Breast epithelium (tissue), 4 donors: ENCODE measurements at regions not wholly inside any gene's neighbourhood (a gene's known extent, or its start where the extent isn't known, plus 50 kb on each side); places are given as distances from the start of the nearest gene placed in this dataset.

ENCODE experiments used
- DNase-seq, 2 donors: peaks; one replicate each; pipeline ENCODE4 v3.0.0-alpha.2; 2019; ENCODE audit warnings: low spot score in 2 of 2
- H3K27ac ChIP-seq, 2 donors: fragments of 200-600 bp; sonication (generic) in 1 of 2; one replicate each; pipeline ENCODE4 v1.5.1; 2016 to 2019; ENCODE audit warnings: mild to moderate bottlenecking in 1 of 2
- H3K27me3 ChIP-seq, 2 donors: fragments of 200-600 bp; sonication (generic) in 1 of 2; one replicate each; pipeline versions ENCODE4 v1.5.1 to v1.6.0; 2017 to 2019; ENCODE audit warnings: control low read depth in 1 of 2, mild to moderate bottlenecking in 1 of 2
- H3K36me3 ChIP-seq: fragments of 200-600 bp; one replicate; pipeline ENCODE4 v1.5.1; 2019
- H3K4me1 ChIP-seq, 2 donors: fragments of 200-600 bp; sonication (generic); one replicate each; pipeline ENCODE4 v1.5.1; 2016 to 2019; ENCODE audit warnings: control low read depth in 1 of 2
- H3K4me3 ChIP-seq, 3 donors: fragments of 200-600 bp; sonication (generic); 1 replicate in 2 of 3; 2 replicates in 1 of 3; pipeline ENCODE4 v1.5.1; 2016 to 2019; ENCODE audit warnings: mild to moderate bottlenecking in 3 of 3, moderate library complexity in 2 of 3
- H3K9me3 ChIP-seq, 2 donors: fragments of 200-600 bp; sonication (generic) in 1 of 2; one replicate each; pipeline ENCODE4 v1.5.1; 2016 to 2019; ENCODE audit warnings: control low read depth in 1 of 2
- POLR2A ChIP-seq: fragments of 450-650 bp; IDR thresholded peaks from one replicate; pipeline ENCODE4 v1.6.1; 2016; ENCODE audit warnings: antibody characterized with exemption, mild to moderate bottlenecking, moderate library complexity
- POLR2AphosphoS5 ChIP-seq, 3 donors: sonication (generic); formaldehyde crosslinking; IDR thresholded peaks; one replicate each; pipeline ENCODE4 v1.6.1; 2017; ENCODE audit warnings: antibody characterized with exemption in 3 of 3
- intact Hi-C: fragments of 100-400 bp; cut with DNase I; formaldehyde crosslinking; loops from one replicate; pipeline ENCODE4 v1.15.1; 2023; ENCODE audit warnings: low total_unique reads
- TF ChIP-seq, protein P1 (sequence below), 3 donors: fragments of 450-650 bp; IDR thresholded peaks; one replicate each; pipeline ENCODE4 v1.5.1; 2016 to 2017; ENCODE audit warnings: antibody characterized with exemption in 3 of 3, mild to moderate bottlenecking in 3 of 3, moderate library complexity in 3 of 3

DNA sequence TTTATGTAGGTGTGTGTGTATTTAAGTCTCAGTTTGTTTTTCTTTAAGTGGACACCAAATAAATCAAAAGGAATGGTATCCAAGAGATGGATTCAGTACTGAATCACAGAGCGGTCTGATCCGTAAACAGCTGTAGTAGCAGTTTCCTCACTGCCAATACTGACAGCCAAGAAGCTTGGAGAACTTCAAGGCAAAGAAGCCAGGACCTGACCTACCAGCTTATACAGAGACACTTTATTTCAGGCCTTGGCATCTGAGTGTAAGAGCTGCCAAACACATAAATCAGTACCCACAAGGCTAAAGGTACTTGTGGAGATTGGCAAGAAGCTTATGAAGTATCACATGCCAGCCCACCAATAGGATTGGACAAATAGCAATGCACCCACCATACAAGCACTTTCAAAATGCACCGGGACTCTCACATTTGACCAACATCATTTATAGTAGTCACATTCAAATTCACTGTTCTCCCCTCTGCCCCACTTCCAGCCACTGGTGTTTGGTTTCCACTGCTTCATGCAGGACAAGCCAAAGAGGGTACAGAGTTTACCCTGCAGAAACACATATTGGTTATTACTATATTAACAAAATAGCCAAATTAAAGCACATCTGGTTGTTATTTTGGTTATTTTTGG is 357.9 kb downstream of the KLF12 start:
- TF ChIP-seq POLR2A (no peak), POLR2AphosphoS5 (IDR thresholded peaks at IDR 0.05) (no peak)
- TF ChIP-seq, protein P1, sequence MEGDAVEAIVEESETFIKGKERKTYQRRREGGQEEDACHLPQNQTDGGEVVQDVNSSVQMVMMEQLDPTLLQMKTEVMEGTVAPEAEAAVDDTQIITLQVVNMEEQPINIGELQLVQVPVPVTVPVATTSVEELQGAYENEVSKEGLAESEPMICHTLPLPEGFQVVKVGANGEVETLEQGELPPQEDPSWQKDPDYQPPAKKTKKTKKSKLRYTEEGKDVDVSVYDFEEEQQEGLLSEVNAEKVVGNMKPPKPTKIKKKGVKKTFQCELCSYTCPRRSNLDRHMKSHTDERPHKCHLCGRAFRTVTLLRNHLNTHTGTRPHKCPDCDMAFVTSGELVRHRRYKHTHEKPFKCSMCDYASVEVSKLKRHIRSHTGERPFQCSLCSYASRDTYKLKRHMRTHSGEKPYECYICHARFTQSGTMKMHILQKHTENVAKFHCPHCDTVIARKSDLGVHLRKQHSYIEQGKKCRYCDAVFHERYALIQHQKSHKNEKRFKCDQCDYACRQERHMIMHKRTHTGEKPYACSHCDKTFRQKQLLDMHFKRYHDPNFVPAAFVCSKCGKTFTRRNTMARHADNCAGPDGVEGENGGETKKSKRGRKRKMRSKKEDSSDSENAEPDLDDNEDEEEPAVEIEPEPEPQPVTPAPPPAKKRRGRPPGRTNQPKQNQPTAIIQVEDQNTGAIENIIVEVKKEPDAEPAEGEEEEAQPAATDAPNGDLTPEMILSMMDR (IDR thresholded peaks at IDR 0.05), result no peak
- H3K27ac ChIP-seq, result no peak overlapping the region
- no peak overlapping the region for H3K4me3 ChIP-seq
- H3K4me1 ChIP-seq, result no peaks in the 10 kb centered on the region
- no peak for DNase-seq
- intact Hi-C loops, result no loop called here
- H3K27me3 ChIP-seq, result no peaks in the 10 kb centered on the region
- H3K9me3 ChIP-seq, result no peaks in the 10 kb centered on the region
- no peaks in the 10 kb centered on the region for H3K36me3 ChIP-seq

GRCh38 chr13:73773168-73773549 is 361.0 kb downstream of the KLF12 start:
- H3K4me3 ChIP-seq, result no peak overlapping the region
- TF ChIP-seq POLR2A (no peak), POLR2AphosphoS5 (IDR thresholded peaks at IDR 0.05) (no peak)
- TF ChIP-seq, protein P1 (IDR thresholded peaks at IDR 0.05), result no peak
- H3K9me3 ChIP-seq, result no peaks in the 10 kb centered on the region
- no peaks in the 10 kb centered on the region for H3K4me1 ChIP-seq
- no peak for DNase-seq
- intact Hi-C loops, result no loop called here
- H3K27ac ChIP-seq, result no peak overlapping the region
- H3K36me3 ChIP-seq, result no peaks in the 10 kb centered on the region
- H3K27me3 ChIP-seq, result no peaks in the 10 kb centered on the region

DNA sequence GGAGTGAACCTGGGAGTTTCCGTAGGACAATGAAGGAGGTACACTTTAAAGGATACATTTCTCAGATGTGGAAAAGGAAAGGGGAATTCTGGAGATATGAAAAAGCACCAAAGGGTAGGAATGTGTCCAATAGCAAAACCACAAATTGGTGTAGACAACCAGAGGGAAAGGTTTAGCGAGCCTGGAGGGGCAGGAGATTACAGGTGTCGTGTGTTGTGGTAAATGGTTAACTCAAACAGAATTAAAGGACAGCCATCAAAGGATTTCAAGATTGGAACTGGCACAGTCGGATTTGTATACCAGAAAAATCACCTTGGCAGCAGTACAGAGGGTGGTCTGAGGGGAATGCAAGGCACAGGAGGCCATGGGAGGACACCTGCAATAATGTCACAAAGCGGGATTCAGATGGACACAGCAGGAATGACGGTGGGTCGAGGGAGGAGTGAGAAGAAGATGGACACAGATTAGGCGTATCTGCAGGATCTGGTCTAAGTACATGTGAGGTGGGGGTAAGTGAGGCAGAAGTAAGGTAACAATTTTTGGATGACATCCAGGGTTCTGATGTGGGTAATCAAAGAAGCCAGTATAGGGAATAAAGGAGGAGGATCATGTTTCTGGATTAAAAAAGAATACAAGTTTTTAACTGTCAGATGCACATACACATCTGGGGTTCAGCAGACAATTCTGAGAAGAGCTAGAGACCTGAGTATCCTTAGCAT is 361.6 kb downstream of the KLF12 start:
- H3K4me1 ChIP-seq, result no peaks in the 10 kb centered on the region
- H3K36me3 ChIP-seq, result no peaks in the 10 kb centered on the region
- no peaks in the 10 kb centered on the region for H3K9me3 ChIP-seq
- H3K4me3 ChIP-seq, result no peak overlapping the region
- TF ChIP-seq POLR2AphosphoS5 (IDR thresholded peaks at IDR 0.05), result no peak
- no peak for TF ChIP-seq POLR2A
- TF ChIP-seq, protein P1 (IDR thresholded peaks at IDR 0.05), result no peak
- intact Hi-C loops, result no loop called here
- DNase-seq, result no peak
- H3K27me3 ChIP-seq, result no peaks in the 10 kb centered on the region
- no peak overlapping the region for H3K27ac ChIP-seq

DNA sequence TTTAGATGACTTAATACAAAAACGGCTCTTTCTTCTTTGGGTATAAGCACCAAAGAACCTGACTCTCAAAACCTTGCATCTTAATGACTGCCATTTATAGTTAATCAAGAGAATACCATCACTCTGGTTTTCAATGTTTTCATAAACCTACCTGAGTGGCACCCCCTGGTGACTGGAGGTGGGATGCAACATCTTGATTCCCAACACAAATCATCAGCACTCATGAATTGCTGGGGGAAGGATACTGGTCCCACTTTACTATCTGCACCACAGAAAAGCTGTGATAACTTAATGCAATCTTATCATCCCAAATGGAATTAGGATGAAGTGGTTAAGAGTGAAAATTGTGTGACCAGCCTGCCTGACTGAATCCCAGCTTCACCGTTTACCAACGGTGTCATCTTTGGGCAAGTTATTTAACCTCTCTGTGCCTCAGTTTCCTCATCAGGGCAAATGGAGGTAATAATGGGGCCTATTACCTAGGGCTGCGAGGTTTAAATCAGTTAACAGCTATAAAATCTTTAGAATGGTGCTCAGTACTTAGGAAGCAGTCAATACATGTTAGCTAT is 366.4 kb downstream of the KLF12 start:
- Histone ChIP-seq H3K9me3 (no peaks in the 10 kb centered on the region), H3K27me3 (no peaks in the 10 kb centered on the region), H3K27ac (no peak overlapping the region), H3K4me1 (no peaks in the 10 kb centered on the region), H3K4me3 (no peak overlapping the region), H3K36me3 (no peaks in the 10 kb centered on the region)
- TF ChIP-seq, protein P1 (IDR thresholded peaks at IDR 0.05), result no peak
- no peak for TF ChIP-seq POLR2AphosphoS5 (IDR thresholded peaks at IDR 0.05)
- no peak for TF ChIP-seq POLR2A
- no peak for DNase-seq
- intact Hi-C loops, result loop anchor here (5.0 kb wide), 1 partner anchor 1594 kb away; no protein-coding TSS in a partner anchor

DNA sequence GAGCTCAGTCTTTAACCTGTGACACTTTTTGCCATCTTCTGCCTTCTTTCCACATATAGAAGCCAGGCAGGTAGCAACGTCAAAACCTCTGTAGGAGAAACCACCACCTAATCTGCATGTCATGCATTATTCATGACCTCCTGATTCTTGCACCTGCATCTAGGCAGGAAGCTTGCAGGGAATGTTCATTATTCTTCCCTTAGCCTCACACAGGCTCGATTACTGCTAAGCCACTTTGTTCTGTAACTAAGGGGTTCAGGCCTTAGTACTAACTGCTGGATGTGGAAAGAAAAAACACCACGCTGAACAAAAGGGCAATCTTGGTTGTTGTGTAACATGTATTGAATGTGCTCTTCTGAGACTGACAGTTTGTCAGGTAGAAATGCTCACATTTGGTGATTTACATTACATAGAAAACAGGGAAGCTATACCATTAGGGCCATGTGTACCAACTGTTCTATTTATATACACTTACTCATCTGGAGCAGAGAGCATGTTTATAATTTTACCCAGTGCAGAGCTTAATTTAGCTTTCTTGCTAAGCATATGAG is 366.9 kb downstream of the KLF12 start:
- intact Hi-C loops, result loop anchor here (5.0 kb wide), 1 partner anchor 1595 kb away; no protein-coding TSS in a partner anchor
- H3K4me1 ChIP-seq, result no peaks in the 10 kb centered on the region
- TF ChIP-seq, protein P1 (IDR thresholded peaks at IDR 0.05), result no peak
- H3K9me3 ChIP-seq, result no peaks in the 10 kb centered on the region
- DNase-seq, result no peak
- H3K36me3 ChIP-seq, result no peaks in the 10 kb centered on the region
- H3K27ac ChIP-seq, result no peak overlapping the region
- no peak overlapping the region for H3K4me3 ChIP-seq
- no peaks in the 10 kb centered on the region for H3K27me3 ChIP-seq
